ENCODE measurements at regions not wholly inside any gene's neighbourhood (a gene's known extent, or its start where the extent isn't known, plus 50 kb on each side); places are given as distances from the start of the nearest gene placed in this dataset.
"Not testable (repeated sequence)": the region's sequence is repeated elsewhere in the genome, so short reads cannot be mapped to it uniquely, and the experiment has no call there.

DNA sequence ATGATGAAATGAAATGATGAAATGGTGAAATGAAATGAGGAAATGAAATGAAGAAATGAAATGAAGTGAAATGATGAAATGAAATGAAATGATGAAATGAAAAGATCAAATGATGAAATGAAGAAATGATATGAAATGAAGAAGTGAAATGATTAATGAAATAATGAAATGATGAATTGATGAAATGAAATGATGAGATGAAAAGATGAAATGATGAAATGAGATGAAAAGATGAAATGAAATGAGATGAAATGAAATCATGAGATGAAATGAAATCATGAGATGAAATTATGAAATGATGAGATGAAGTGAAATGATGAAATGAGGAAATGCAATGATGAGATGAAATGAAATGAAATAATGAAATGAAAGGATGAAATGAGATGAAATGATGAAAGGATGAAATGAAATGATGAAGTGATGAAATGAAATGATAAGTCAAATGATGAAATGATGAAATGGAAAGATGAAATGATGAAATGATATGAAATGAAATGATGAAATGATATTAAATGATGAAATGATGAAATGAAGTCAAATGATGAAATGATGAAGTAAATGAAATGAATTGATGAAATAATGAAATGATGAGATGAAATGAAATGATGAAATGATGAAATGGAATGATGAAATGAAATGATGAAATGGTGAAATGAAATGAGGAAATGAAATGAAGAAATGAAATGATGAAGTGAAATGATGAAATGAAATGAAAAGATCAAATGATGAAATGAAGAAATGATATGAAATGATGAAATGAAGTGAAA is 220.9 kb upstream of the VKORC1L1 start:
- not testable (repeated sequence) for H3K4me3 ChIP-seq (ENCODE audit: low read depth, low read length); DNase-seq (ENCODE audit: low read depth)

DNA sequence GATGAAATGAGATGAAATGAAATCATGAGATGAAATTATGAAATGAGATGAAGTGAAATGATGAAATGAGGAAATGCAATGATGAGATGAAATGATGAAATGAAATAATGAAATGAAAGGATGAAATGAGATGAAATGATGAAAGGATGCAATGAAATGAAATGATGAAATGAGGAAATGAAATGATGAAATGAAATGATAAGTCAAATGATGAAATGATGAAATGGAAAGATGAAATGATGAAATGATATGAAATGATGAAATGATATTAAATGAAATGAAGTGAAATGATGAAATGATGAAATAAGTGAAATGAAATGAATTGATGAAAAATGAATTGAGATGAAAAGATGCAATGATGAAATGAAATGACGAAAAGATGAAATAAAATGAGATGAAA is 220.2 kb upstream of the VKORC1L1 start:
- not testable (repeated sequence) for H3K4me3 ChIP-seq (ENCODE audit: low read depth, low read length); DNase-seq (ENCODE audit: low read depth)

DNA sequence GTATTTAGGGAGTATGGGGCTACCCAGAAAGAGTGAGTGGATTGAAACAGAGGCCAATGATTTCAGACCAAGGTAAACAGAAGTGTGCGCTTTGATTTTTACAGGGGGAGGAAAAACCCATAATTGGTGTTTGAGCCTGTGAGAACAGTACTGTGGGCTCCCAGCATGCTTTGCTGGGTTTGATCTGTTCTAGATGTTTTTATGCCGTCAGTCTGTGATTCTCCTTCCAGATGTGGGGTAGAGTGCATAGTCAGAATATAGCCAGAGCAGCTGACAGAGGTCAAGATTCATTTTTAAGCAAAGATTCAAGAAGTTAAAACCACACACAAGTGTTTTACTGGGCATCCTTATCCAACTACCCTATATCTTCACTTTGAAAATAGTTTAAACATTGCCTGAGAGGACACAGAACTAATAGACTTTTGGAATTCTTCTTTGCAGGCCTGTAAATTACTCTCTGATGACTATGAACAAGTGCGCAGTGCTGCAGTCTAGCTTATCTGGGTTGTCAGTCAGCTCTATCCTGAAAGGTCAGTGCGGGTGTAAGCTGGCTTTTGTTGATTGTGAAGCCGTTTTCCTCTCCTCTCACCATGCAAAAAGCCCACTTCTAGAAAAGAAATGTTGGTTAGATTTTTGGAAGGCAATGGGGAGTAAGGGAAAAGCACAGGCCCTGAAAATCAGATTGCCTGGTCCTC is 216.2 kb upstream of the VKORC1L1 start:
- H3K4me3 ChIP-seq (ENCODE audit: low read depth, low read length); DNase-seq (ENCODE audit: low read depth): not testable (repeated sequence)

DNA sequence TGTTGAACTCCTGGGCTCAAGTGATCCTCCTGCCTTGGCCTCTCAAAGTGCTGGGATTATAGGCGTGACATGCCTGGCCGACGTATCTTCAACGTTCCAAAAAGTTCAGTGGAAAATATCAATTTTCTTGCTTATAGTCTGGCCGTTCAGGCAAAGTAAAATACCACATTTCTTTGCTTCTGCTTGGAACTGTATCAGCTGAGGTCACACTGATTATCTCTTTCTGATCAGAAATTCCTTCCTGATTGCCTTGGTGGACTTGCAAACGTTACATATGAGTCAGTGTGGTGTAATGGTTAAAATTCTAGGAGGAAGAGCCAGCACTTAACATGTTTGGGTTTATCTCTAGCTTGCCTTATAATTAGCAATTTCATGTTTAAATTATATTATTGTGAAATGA is 189.5 kb upstream of the VKORC1L1 start:
- not testable (repeated sequence) for DNase-seq (ENCODE audit: low read depth); H3K4me3 ChIP-seq (ENCODE audit: low read depth, low read length)

DNA sequence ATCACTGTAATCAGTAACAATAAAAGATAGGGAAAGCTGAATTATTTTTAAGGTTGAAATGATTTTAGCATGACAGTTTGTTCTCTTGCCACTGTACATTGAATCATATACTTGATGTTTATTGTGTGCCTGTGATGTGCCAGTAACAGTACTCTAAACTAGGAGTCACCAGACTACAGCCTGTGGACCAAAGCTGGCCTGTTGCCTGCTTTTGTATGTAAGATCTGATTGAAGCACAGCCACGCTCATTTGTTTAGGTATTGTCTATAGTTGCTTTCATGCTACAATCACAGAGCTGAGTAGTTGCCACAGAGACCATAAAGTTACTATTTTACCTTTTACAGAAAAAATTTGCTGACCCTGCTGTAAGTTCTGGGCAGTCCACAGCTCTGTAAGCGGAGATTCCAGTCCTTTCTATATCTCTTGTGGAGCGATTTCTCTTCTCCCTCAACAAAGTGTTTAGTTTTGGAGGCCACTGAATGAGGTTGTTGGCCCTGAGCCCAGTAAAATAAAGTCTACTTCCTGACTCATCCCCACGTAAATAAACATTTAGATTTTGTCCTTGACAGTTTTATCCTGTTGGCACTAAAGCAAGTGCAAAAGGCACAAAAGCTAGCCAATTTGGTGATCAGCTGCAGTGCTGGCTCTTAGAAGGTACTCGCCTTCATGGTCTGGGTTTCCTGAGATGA is 173.7 kb upstream of the VKORC1L1 start:
- H3K4me3 ChIP-seq (ENCODE audit: low read depth, low read length); DNase-seq (ENCODE audit: low read depth): not testable (repeated sequence)

DNA sequence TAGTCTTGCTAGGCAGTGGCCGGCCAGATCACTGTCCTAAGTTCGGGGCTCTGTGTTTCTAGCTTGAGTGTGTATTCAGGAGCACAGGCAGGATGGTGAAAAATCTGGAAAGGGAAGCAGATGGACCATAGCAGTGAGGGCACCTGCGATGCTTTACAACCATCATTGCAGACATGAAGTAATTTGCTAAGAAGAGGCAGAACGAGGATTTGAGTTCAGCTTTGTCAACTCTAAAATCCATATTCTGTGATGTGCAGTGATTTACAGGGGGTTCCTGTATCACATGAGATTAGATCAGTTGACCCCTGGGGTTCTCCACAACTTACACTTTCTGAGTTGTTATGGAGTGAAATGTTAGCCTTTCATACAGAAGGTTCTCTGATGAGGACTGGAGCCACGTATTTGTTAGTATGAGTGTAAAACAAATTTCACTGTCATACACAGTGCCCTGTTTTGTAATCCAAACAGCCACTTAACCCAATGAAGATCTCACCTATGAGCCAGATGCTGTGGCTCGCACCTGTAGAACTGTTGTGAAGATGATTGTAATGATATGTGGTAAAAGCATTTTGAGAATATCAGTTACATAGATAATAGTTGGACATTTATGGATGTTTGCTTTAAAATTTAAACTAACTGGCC is 173.0 kb upstream of the VKORC1L1 start:
- not testable (repeated sequence) for DNase-seq (ENCODE audit: low read depth); H3K4me3 ChIP-seq (ENCODE audit: low read depth, low read length)

DNA sequence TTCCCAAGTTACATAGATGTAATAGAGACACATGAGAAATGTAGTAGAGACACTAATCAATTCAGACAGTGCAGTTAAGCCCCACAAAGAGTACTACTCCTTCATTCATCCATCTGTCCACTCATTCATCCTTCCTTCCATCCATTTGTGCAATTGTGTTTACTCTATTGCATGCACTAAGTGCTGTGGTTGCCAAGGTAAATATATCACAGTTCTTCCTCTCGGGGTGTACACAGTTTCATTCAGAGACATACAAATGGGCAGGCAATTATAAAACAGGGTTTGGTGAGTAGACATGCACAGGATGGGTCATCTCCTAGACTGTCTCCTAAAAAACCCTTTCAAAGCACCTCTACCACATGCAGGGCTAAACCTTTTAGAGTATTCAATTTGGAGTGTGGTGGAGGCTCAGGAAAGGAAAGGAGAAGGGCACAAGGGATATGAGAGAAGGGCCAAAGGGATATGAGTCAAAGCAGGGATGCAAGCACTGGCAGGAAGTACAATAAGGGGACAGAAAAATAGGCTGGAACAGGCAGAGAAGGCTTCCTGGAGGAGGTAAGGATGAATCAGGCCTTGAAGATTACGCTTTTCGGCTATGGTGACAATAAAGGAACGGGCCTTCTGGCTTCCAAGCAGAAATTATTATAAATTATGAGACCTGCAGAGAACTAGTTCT is 153.6 kb upstream of the VKORC1L1 start:
- not testable (repeated sequence) for DNase-seq (ENCODE audit: low read depth); H3K4me3 ChIP-seq (ENCODE audit: low read depth, low read length)

DNA sequence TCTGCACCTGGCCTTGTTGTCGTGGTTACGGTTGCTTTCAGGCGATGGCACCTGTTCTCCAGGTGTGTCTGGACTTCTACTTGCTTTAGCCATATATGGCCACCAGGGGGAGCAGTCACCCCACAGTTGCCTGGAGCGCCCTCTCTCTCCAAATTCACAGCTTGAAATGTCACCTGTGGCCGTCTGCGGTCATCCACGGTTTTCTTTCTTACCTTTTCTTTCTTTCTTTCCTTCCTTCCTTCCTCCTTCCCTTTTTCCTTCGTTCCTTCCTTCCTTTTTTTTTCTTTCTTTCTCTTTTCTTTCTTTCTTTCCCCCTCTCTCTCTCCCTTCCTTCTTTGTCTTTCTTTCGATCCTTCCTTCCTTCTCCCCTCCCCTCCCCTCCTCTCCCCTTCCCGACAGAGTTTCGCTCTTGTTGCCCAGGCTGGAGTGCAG is 150.5 kb upstream of the VKORC1L1 start:
- H3K4me3 ChIP-seq (ENCODE audit: low read depth, low read length): no peak overlapping the region
- DNase-seq (ENCODE audit: low read depth): peak; percentile 35
- TF ChIP-seq, protein P1, sequence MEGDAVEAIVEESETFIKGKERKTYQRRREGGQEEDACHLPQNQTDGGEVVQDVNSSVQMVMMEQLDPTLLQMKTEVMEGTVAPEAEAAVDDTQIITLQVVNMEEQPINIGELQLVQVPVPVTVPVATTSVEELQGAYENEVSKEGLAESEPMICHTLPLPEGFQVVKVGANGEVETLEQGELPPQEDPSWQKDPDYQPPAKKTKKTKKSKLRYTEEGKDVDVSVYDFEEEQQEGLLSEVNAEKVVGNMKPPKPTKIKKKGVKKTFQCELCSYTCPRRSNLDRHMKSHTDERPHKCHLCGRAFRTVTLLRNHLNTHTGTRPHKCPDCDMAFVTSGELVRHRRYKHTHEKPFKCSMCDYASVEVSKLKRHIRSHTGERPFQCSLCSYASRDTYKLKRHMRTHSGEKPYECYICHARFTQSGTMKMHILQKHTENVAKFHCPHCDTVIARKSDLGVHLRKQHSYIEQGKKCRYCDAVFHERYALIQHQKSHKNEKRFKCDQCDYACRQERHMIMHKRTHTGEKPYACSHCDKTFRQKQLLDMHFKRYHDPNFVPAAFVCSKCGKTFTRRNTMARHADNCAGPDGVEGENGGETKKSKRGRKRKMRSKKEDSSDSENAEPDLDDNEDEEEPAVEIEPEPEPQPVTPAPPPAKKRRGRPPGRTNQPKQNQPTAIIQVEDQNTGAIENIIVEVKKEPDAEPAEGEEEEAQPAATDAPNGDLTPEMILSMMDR (IDR thresholded peaks at IDR 0.05; ENCODE audit: insufficient read depth, low read depth, low read length): peak; percentile 74

DNA sequence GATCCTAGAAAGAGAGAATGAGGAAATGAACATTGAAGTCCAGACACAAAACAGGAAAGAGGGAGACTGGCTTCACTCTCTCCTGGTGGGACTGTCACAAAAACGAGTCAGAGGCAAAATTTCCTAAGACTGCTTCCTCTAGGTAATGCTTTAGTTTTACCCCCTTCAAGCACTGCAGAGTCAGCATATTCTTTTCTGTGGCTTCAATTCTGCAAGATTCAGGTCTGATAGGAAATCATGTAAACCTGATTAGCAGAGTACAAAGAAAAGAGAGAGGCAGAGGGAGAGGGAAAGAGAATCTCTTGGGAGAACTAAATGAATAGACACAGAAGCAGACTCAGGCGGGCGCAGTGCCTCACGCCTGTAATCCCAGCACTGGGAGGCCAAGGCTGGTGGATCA is 145.7 kb upstream of the VKORC1L1 start:
- not testable (repeated sequence) for DNase-seq (ENCODE audit: low read depth); H3K4me3 ChIP-seq (ENCODE audit: low read depth, low read length)

DNA sequence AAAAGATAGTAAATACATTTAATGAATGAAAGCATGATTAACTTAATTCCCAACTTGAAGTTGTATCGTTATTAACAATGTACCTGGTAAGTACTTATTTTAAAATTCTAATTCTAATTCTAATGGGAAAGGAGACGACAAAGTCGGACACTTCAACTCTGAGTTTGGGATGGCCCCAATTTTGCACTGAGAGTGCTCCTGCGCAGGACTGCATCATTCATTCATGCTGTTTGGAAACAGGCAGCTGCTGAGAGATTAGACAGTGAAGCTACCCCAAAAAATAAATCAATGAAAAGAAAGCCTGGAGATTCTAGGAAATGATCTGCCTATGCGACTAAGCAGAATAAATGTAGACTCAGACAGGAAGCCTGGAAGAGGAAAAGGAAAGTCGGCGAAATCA is 141.7 kb upstream of the VKORC1L1 start:
- TF ChIP-seq, protein P1 (IDR thresholded peaks at IDR 0.05; ENCODE audit: insufficient read depth, low read depth, low read length): no peak
- DNase-seq (ENCODE audit: low read depth): no peak
- peak overlapping the region; percentile 45 for H3K4me3 ChIP-seq (ENCODE audit: low read depth, low read length)
